SH-SY5Y (cell line): ENCODE measurements at regions not wholly inside any gene's neighbourhood (a gene's known extent, or its start where the extent isn't known, plus 50 kb on each side); places are given as distances from the start of the nearest gene placed in this dataset.

Source experiments
- GATA2 ChIP-seq: IDR thresholded peaks from 2 replicates; pipeline ENCODE4 v1.6.1; 2011; ENCODE audit warnings: mild to moderate bottlenecking, low read depth, low read length
- GATA3 ChIP-seq: IDR thresholded peaks from 2 replicates; pipeline ENCODE4 v1.6.1; 2011; ENCODE audit warnings: low read depth, mild to moderate bottlenecking, low read length, moderate library complexity

DNA sequence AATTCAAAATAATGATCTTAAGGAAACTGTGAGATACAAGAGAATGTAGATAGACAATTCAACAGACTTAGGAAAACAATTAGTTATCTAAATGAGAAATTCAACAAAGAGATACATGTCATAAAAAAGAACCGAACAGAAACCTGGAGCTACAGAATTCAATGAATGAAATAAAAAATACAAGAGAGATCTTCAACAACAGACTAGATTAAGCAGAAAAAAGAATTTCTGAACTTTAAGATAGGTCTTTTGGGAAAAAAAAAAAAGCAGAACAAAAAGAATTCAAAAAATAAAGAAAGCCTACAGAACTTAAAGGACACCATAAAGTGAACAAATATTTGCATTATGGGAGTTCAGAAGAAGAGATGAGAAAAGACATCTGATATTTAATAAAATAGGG, 129.1 kb upstream of the FOXK1 start:
- TF ChIP-seq GATA2 (no peak), GATA3 (no peak)
